ENCODE measurements at regions not wholly inside any gene's neighbourhood (a gene's known extent, or its start where the extent isn't known, plus 50 kb on each side); places are given as distances from the start of the nearest gene placed in this dataset.

DNA sequence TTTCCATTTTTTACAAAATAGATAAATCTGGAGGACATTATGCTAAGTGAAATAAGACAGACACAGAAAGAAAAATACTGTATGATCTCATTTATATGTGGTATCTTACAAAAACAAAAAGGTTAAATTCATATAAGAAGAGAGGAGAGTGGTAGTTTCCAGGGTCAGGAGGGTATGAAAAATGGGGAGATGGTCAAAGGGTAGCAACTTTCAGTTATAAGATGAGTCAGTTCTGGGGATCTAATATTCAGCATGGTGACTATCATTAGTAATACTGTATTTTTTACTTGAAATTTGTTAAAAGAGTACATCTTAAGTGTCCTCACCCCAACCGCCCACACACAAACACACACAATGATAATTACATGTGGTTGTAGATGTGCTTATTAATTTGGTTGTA lies 1250.1 kb downstream of the SORCS1 start:
- no peak for TF ChIP-seq FOXK2 (IDR thresholded peaks at IDR 0.05)
- no peak for TF ChIP-seq ELF4 (IDR thresholded peaks at IDR 0.05)
- no peak for TF ChIP-seq SUZ12 (IDR thresholded peaks at IDR 0.05)
- TF ChIP-seq L3MBTL2 (conservative IDR thresholded peaks at IDR 0.05) = no peak
- no peak for TF ChIP-seq NFRKB (IDR thresholded peaks at IDR 0.05)
- no peak for TF ChIP-seq CTBP1 (IDR thresholded peaks at IDR 0.05; ENCODE audit: borderline replicate concordance)
- ChIA-PET CTCF (no interaction called here), POLR2A (no interaction called here)
- no peak for DNase-seq (ENCODE audit: extremely low spot score)

DNA sequence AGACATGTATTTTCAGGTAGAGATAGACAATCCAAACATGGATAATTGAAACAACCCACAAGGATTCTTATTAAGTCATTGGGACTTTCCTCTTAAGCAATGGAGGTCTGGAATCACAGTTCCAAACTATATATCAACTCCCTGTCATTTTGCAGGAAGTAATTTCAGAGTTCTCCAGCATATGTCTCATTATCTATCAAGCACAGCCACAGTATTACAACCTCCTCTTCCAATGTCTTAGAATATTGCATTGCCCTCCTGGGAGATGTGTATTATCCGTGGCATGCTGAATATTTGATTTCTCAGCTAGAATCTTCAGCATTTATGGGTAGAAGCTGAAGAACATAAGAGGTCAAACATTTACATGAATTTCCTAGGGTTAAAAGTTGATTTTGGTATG lies 1255.8 kb downstream of the SORCS1 start:
- POLR2A ChIA-PET = no interaction called here
- TF ChIP-seq ELF4 (IDR thresholded peaks at IDR 0.05) (no peak), LEF1 (IDR thresholded peaks at IDR 0.05; ENCODE audit: borderline replicate concordance) (no peak), TARDBP (IDR thresholded peaks at IDR 0.05) (no peak), ARNT (IDR thresholded peaks at IDR 0.05) (no peak), SUZ12 (IDR thresholded peaks at IDR 0.05) (no peak), CTBP1 (IDR thresholded peaks at IDR 0.05; ENCODE audit: borderline replicate concordance) (no peak), FOXK2 (IDR thresholded peaks at IDR 0.05) (no peak), ZNF384 (IDR thresholded peaks at IDR 0.05) (no peak), FOXM1 (IDR thresholded peaks at IDR 0.05; ENCODE audit: borderline replicate concordance) (no peak), BHLHE40 (IDR thresholded peaks at IDR 0.05; ENCODE audit: borderline replicate concordance) (no peak), SP1 (IDR thresholded peaks at IDR 0.05) (no peak), NFRKB (IDR thresholded peaks at IDR 0.05) (no peak), HDGF (IDR thresholded peaks at IDR 0.05; ENCODE audit: borderline replicate concordance) (no peak), FOXA1 (IDR thresholded peaks at IDR 0.05) (no peak), L3MBTL2 (conservative IDR thresholded peaks at IDR 0.05) (no peak)
- TF ChIP-seq, protein P1, sequence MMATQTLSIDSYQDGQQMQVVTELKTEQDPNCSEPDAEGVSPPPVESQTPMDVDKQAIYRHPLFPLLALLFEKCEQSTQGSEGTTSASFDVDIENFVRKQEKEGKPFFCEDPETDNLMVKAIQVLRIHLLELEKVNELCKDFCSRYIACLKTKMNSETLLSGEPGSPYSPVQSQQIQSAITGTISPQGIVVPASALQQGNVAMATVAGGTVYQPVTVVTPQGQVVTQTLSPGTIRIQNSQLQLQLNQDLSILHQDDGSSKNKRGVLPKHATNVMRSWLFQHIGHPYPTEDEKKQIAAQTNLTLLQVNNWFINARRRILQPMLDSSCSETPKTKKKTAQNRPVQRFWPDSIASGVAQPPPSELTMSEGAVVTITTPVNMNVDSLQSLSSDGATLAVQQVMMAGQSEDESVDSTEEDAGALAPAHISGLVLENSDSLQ (IDR thresholded peaks at IDR 0.05) = no peak
- CTCF ChIA-PET = no interaction called here
- no peak for DNase-seq (ENCODE audit: extremely low spot score)

DNA sequence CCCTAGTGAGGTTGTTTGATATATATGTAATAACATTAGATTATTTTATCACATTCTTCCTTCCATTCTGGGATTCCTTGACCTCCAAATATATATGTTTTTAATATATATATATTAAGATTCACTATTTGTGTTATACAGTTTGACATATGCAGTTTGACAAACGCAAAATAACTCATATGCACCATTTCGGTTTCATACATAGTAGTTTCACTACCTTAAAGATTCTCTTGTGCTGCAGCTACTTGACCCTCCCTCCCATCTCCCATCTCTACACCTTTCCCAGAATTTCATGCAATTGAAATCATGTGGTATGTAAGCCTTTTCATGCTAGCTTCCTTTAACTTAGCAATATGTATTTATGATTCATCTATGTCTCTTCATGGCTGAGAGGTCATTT lies 1244.4 kb downstream of the SORCS3 start:
- CTCF ChIA-PET = no interaction called here

DNA sequence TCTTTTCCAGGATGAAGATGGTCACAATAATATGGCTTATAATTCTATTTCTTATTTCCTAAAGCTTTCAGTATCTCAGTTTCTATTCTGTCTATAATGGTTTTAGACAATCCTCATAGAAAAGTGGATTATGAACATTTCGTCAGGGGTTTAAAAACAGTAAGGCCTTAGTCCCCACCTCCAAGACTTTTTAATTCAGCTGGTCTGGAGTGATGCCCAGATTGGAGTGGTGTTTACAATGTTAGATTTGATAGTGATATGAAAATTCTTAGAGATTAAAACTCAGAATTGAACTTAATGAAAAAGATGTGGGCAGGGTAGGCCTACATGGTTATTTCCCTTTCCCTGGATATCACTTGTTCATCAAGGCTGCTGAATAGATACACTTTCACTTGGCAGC lies 1238.3 kb downstream of the SORCS3 start:
- CTCF ChIA-PET = no interaction called here
- DNase-seq (ENCODE audit: extremely low spot score) = no peak
- POLR2A ChIA-PET = no interaction called here
- TF ChIP-seq NFRKB (IDR thresholded peaks at IDR 0.05) (no peak), ZNF384 (IDR thresholded peaks at IDR 0.05) (no peak)

More for the DNA sequence above, 1244.4 kb downstream of the SORCS3 start:
- POLR2A ChIA-PET = no interaction called here
- TF ChIP-seq ARNT (IDR thresholded peaks at IDR 0.05) (no peak), FOXA1 (IDR thresholded peaks at IDR 0.05) (no peak), FOXM1 (IDR thresholded peaks at IDR 0.05; ENCODE audit: borderline replicate concordance) (no peak), SUZ12 (IDR thresholded peaks at IDR 0.05) (no peak), L3MBTL2 (conservative IDR thresholded peaks at IDR 0.05) (no peak), FOXK2 (IDR thresholded peaks at IDR 0.05) (no peak), SP1 (IDR thresholded peaks at IDR 0.05) (no peak), NFRKB (IDR thresholded peaks at IDR 0.05) (no peak), HDGF (IDR thresholded peaks at IDR 0.05; ENCODE audit: borderline replicate concordance) (no peak), TARDBP (IDR thresholded peaks at IDR 0.05) (no peak), LEF1 (IDR thresholded peaks at IDR 0.05; ENCODE audit: borderline replicate concordance) (no peak), ZNF384 (IDR thresholded peaks at IDR 0.05) (no peak)
- DNase-seq (ENCODE audit: extremely low spot score) = no peak

DNA sequence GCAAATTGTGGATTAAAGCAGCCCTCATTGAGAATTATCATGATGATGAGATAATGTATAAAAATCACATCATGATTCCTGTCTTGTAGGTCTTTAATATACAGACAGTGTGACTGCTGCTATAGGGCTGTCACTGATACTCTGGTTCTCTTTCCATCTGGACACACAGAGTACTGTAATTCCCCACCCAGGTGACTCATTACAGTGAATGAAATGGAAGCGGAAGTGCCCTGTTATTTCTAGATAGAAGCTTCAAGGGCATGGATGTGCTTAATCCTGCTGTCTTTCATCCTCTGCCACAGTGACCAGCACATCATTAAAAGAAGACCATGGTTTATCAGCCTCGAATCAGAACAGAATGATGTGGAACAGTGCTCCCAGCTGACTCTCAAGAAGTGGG lies 1234.0 kb downstream of the SORCS3 start:
- DNase-seq (ENCODE audit: extremely low spot score) = no peak
- ChIA-PET POLR2A (no interaction called here), CTCF (no interaction called here)
- no peak for TF ChIP-seq BHLHE40 (IDR thresholded peaks at IDR 0.05; ENCODE audit: borderline replicate concordance)

DNA sequence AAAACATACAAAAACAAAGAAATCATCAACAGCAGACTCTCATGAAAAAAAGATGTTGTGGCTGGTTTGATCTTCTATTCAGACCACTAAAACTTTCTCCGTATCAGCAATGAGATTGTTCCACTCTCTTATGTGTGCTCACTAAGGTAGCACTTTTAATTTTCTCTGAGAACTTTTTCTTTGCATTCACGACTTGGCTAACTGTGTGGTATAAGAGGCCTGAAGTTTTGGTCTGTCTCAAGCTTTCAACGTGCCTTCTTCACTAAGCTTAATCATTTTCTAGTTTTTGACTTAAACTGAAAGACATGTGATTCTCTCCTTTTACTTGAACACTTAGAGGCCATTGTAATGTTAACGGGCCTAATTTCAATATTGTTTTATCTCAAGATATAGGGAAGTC lies 1231.6 kb downstream of the SORCS3 start:
- TF ChIP-seq ELF4 (IDR thresholded peaks at IDR 0.05) (no peak), SP1 (IDR thresholded peaks at IDR 0.05) (no peak), ARNT (IDR thresholded peaks at IDR 0.05) (no peak)
- DNase-seq (ENCODE audit: extremely low spot score) = no peak
- CTCF ChIA-PET = no interaction called here
- POLR2A ChIA-PET = no interaction called here

DNA sequence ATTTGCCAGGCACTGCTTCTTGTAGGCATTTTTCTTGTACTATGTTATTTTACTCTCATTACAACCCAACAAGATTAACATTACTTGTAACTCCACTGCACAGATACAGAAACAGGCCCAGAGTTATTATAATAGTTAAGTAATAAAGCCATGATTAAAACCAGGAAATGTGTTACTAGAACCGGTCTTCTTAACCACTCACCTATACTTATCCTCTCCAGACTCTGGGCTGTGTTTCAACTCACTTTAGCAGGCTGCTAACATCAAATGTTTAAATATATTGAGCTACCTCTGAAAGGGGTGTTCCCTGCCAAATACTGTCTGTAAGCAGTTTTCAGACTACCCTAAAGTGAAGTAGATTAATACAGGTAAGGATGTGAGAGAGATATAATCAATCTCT lies 1227.8 kb downstream of the SORCS3 start:
- ChIA-PET POLR2A (no interaction called here), CTCF (no interaction called here)
- TF ChIP-seq ZNF384 (IDR thresholded peaks at IDR 0.05) (no peak), ARNT (IDR thresholded peaks at IDR 0.05) (no peak), FOXA1 (IDR thresholded peaks at IDR 0.05) (no peak), LEF1 (IDR thresholded peaks at IDR 0.05; ENCODE audit: borderline replicate concordance) (no peak), NFRKB (IDR thresholded peaks at IDR 0.05) (no peak), L3MBTL2 (conservative IDR thresholded peaks at IDR 0.05) (no peak), CTBP1 (IDR thresholded peaks at IDR 0.05; ENCODE audit: borderline replicate concordance) (no peak), BHLHE40 (IDR thresholded peaks at IDR 0.05; ENCODE audit: borderline replicate concordance) (no peak), FOXM1 (IDR thresholded peaks at IDR 0.05; ENCODE audit: borderline replicate concordance) (no peak)
- no peak for DNase-seq (ENCODE audit: extremely low spot score)

DNA sequence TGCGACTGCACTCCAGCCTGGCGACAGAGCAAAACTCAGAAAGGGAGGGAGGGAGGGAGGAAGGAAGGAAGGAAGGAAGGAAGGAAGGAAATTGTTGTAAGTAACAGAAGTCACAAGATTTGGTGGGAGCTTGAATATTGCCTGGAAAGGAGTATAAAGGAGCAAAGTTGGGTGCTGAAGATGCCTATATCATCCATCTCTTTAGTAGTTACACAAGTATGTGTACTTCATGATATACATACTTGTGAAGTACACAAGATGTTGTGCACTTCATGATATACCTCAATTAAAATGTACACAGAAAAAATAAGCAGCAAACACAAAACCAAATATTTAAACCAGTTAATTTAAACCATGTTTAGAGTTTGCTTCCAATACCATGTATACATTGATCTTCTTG lies 1223.8 kb downstream of the SORCS3 start:
- TF ChIP-seq, protein P1 (IDR thresholded peaks at IDR 0.05) = no peak
- no peak for TF ChIP-seq NFRKB (IDR thresholded peaks at IDR 0.05)
- TF ChIP-seq FOXM1 (IDR thresholded peaks at IDR 0.05; ENCODE audit: borderline replicate concordance) = no peak
- TF ChIP-seq HDGF (IDR thresholded peaks at IDR 0.05; ENCODE audit: borderline replicate concordance) = no peak
- TF ChIP-seq CTBP1 (IDR thresholded peaks at IDR 0.05; ENCODE audit: borderline replicate concordance) = no peak
- no peak for TF ChIP-seq ARNT (IDR thresholded peaks at IDR 0.05)
- TF ChIP-seq FOXA1 (IDR thresholded peaks at IDR 0.05) = no peak
- no peak for TF ChIP-seq LEF1 (IDR thresholded peaks at IDR 0.05; ENCODE audit: borderline replicate concordance)
- TF ChIP-seq L3MBTL2 (conservative IDR thresholded peaks at IDR 0.05) = no peak
- TF ChIP-seq BHLHE40 (IDR thresholded peaks at IDR 0.05; ENCODE audit: borderline replicate concordance) = no peak
- TF ChIP-seq ELF4 (IDR thresholded peaks at IDR 0.05) = no peak
- TF ChIP-seq ZNF384 (IDR thresholded peaks at IDR 0.05) = no peak
- no peak for TF ChIP-seq TARDBP (IDR thresholded peaks at IDR 0.05)
- ChIA-PET POLR2A (no interaction called here), CTCF (no interaction called here)
- DNase-seq (ENCODE audit: extremely low spot score) = no peak

Measured in HEK293T (cell line).